ENCODE measurements at regions not wholly inside any gene's neighbourhood (a gene's known extent, or its start where the extent isn't known, plus 50 kb on each side); places are given as distances from the start of the nearest gene placed in this dataset.

- DNase-seq, result no peak
- H3K9me3 ChIP-seq (ENCODE audit: control insufficient read depth, low read depth, low read length), result no peaks in the 10 kb centered on the region
- no peak overlapping the region for H3K27ac ChIP-seq (ENCODE audit: low read length)
- H3K27me3 ChIP-seq (ENCODE audit: control insufficient read depth, insufficient read depth, low read length), result peaks cover 2% of the 10 kb centered on the region
- WGBS (ENCODE audit: insufficient coverage, low lambda C conversion rate), result no CpG with 5 or more reads among the region's 1 CpG
- H3K36me3 ChIP-seq (ENCODE audit: control insufficient read depth, insufficient read depth, low read length), result no peaks in the 10 kb centered on the region
- peaks cover 10% of the 10 kb centered on the region for H3K4me1 ChIP-seq (ENCODE audit: control insufficient read depth, insufficient read depth, low read length)
- H3K4me3 ChIP-seq (ENCODE audit: low read length), result no peak overlapping the region
Measured at GRCh38 chr9:115195912-115196311, 78.0 kb upstream of the TNC start.

GRCh38 chr9:115196919-115197318 lies 79.0 kb upstream of the TNC start:
- peaks cover 5% of the 10 kb centered on the region for H3K4me1 ChIP-seq (ENCODE audit: control insufficient read depth, insufficient read depth, low read length)
- no peaks in the 10 kb centered on the region for H3K9me3 ChIP-seq (ENCODE audit: control insufficient read depth, low read depth, low read length)
- H3K27me3 ChIP-seq (ENCODE audit: control insufficient read depth, insufficient read depth, low read length), result peaks cover 2% of the 10 kb centered on the region
- no peaks in the 10 kb centered on the region for H3K36me3 ChIP-seq (ENCODE audit: control insufficient read depth, insufficient read depth, low read length)
- WGBS (ENCODE audit: insufficient coverage, low lambda C conversion rate), result no CpG with 5 or more reads among the region's 3 CpGs
- no peak overlapping the region for H3K27ac ChIP-seq (ENCODE audit: low read length)
- DNase-seq, result no peak
- no peak overlapping the region for H3K4me3 ChIP-seq (ENCODE audit: low read length)

- H3K27ac ChIP-seq (ENCODE audit: low read length), result no peak overlapping the region
- WGBS (ENCODE audit: insufficient coverage, low lambda C conversion rate), result no CpG with 5 or more reads among the region's 4 CpGs
- H3K4me3 ChIP-seq (ENCODE audit: low read length), result no peak overlapping the region
- H3K9me3 ChIP-seq (ENCODE audit: control insufficient read depth, low read depth, low read length), result no peaks in the 10 kb centered on the region
- peaks cover 2% of the 10 kb centered on the region for H3K27me3 ChIP-seq (ENCODE audit: control insufficient read depth, insufficient read depth, low read length)
- H3K4me1 ChIP-seq (ENCODE audit: control insufficient read depth, insufficient read depth, low read length), result no peaks in the 10 kb centered on the region
- no peak for DNase-seq
- no peaks in the 10 kb centered on the region for H3K36me3 ChIP-seq (ENCODE audit: control insufficient read depth, insufficient read depth, low read length)
Measured at GRCh38 chr9:115198001-115198400, 80.0 kb upstream of the TNC start.

GRCh38 chr9:115200711-115201505 lies 83.0 kb upstream of the TNC start:
- DNase-seq, result no peak
- WGBS (ENCODE audit: insufficient coverage, low lambda C conversion rate), result 67% methylated on average over 1 of the region's 3 CpGs
- H3K36me3 ChIP-seq (ENCODE audit: control insufficient read depth, insufficient read depth, low read length), result no peaks in the 10 kb centered on the region
- H3K27ac ChIP-seq (ENCODE audit: low read length), result no peak overlapping the region
- no peak overlapping the region for H3K4me3 ChIP-seq (ENCODE audit: low read length)
- peaks cover 2% of the 10 kb centered on the region for H3K27me3 ChIP-seq (ENCODE audit: control insufficient read depth, insufficient read depth, low read length)
- H3K9me3 ChIP-seq (ENCODE audit: control insufficient read depth, low read depth, low read length), result no peaks in the 10 kb centered on the region
- no peaks in the 10 kb centered on the region for H3K4me1 ChIP-seq (ENCODE audit: control insufficient read depth, insufficient read depth, low read length)

GRCh38 chr9:115202181-115202580 lies 84.2 kb upstream of the TNC start:
- Histone ChIP-seq H3K9me3 (ENCODE audit: control insufficient read depth, low read depth, low read length) (no peaks in the 10 kb centered on the region), H3K27ac (ENCODE audit: low read length) (no peak overlapping the region), H3K27me3 (ENCODE audit: control insufficient read depth, insufficient read depth, low read length) (peaks cover 2% of the 10 kb centered on the region), H3K36me3 (ENCODE audit: control insufficient read depth, insufficient read depth, low read length) (no peaks in the 10 kb centered on the region), H3K4me1 (ENCODE audit: control insufficient read depth, insufficient read depth, low read length) (no peaks in the 10 kb centered on the region), H3K4me3 (ENCODE audit: low read length) (no peak overlapping the region)
- no CpG with 5 or more reads among the region's 1 CpG for WGBS (ENCODE audit: insufficient coverage, low lambda C conversion rate)
- DNase-seq, result no peak

- H3K36me3 ChIP-seq (ENCODE audit: control insufficient read depth, insufficient read depth, low read length), result no peaks in the 10 kb centered on the region
- no peaks in the 10 kb centered on the region for H3K9me3 ChIP-seq (ENCODE audit: control insufficient read depth, low read depth, low read length)
- H3K4me3 ChIP-seq (ENCODE audit: low read length), result no peak overlapping the region
- H3K4me1 ChIP-seq (ENCODE audit: control insufficient read depth, insufficient read depth, low read length), result no peaks in the 10 kb centered on the region
- no peak overlapping the region for H3K27ac ChIP-seq (ENCODE audit: low read length)
- peak; percentile 33 to 48 for DNase-seq
- H3K27me3 ChIP-seq (ENCODE audit: control insufficient read depth, insufficient read depth, low read length), result peaks cover under 1% of the 10 kb centered on the region
- no CpG with 5 or more reads among the region's 2 CpGs for WGBS (ENCODE audit: insufficient coverage, low lambda C conversion rate)
Measured at GRCh38 chr9:115202960-115203751, 85.2 kb upstream of the TNC start.

- Histone ChIP-seq H3K4me1 (ENCODE audit: control insufficient read depth, insufficient read depth, low read length) (no peaks in the 10 kb centered on the region), H3K36me3 (ENCODE audit: control insufficient read depth, insufficient read depth, low read length) (no peaks in the 10 kb centered on the region), H3K27me3 (ENCODE audit: control insufficient read depth, insufficient read depth, low read length) (no peaks in the 10 kb centered on the region), H3K4me3 (ENCODE audit: low read length) (no peak overlapping the region), H3K9me3 (ENCODE audit: control insufficient read depth, low read depth, low read length) (no peaks in the 10 kb centered on the region), H3K27ac (ENCODE audit: low read length) (no peak overlapping the region)
- 50% methylated on average over 1 of the region's 1 CpG for WGBS (ENCODE audit: insufficient coverage, low lambda C conversion rate)
- DNase-seq, result no peak
Measured at GRCh38 chr9:115204904-115205453, 87.0 kb upstream of the TNC start.

GRCh38 chr9:115207003-115207836 lies 89.3 kb upstream of the TNC start:
- no peak for DNase-seq
- Histone ChIP-seq H3K27ac (ENCODE audit: low read length) (no peak overlapping the region), H3K4me1 (ENCODE audit: control insufficient read depth, insufficient read depth, low read length) (no peaks in the 10 kb centered on the region), H3K4me3 (ENCODE audit: low read length) (no peak overlapping the region), H3K27me3 (ENCODE audit: control insufficient read depth, insufficient read depth, low read length) (no peaks in the 10 kb centered on the region), H3K36me3 (ENCODE audit: control insufficient read depth, insufficient read depth, low read length) (no peaks in the 10 kb centered on the region), H3K9me3 (ENCODE audit: control insufficient read depth, low read depth, low read length) (no peaks in the 10 kb centered on the region)
- 88% methylated on average over 1 of the region's 3 CpGs for WGBS (ENCODE audit: insufficient coverage, low lambda C conversion rate)

GRCh38 chr9:115208501-115208900 lies 90.5 kb upstream of the TNC start:
- no peak for DNase-seq
- H3K27me3 ChIP-seq (ENCODE audit: control insufficient read depth, insufficient read depth, low read length), result no peaks in the 10 kb centered on the region
- no peaks in the 10 kb centered on the region for H3K36me3 ChIP-seq (ENCODE audit: control insufficient read depth, insufficient read depth, low read length)
- H3K9me3 ChIP-seq (ENCODE audit: control insufficient read depth, low read depth, low read length), result no peaks in the 10 kb centered on the region
- no peaks in the 10 kb centered on the region for H3K4me1 ChIP-seq (ENCODE audit: control insufficient read depth, insufficient read depth, low read length)
- no peak overlapping the region for H3K27ac ChIP-seq (ENCODE audit: low read length)
- no peak overlapping the region for H3K4me3 ChIP-seq (ENCODE audit: low read length)

All from large intestine (tissue), 3 donors.